ENCODE measurements at regions not wholly inside any gene's neighbourhood (a gene's known extent, or its start where the extent isn't known, plus 50 kb on each side); places are given as distances from the start of the nearest gene placed in this dataset.

DNA sequence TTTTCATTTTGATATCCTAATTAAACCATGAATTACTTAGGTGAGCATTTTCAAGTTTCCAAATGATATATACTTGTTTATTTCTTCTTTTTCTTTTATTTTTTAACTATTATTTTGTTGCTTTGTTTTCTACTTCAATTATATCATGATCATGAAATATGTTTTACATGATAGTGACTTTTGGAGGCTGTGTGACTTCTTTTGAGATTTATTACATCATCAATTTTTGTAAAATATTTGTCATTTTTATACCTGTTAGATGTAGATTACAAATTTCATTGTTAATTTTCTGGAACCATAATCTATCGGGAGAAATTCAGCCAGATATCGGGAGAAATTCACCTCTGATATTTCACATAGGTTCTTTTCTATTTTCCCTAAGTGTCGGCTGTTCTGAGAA is 228.6 kb downstream of the RAD51AP2 start:
- Histone ChIP-seq H3K27me3 (ENCODE audit: control insufficient read depth in 1 of 2, insufficient read depth in 2 of 2, low read length in 1 of 2) (no peaks in the 10 kb centered on the region), H3K4me1 (ENCODE audit: control insufficient read depth in 1 of 2, insufficient read depth in 2 of 2, low read length in 2 of 2) (no peaks in the 10 kb centered on the region), H3K27ac (ENCODE audit: low read depth in 1 of 2, low read length in 2 of 2) (no peak overlapping the region), H3K9me3 (ENCODE audit: control insufficient read depth, low read length) (no peaks in the 10 kb centered on the region), H3K4me3 (ENCODE audit: low read length in 2 of 2) (no peak overlapping the region), H3K36me3 (ENCODE audit: control insufficient read depth in 1 of 2, insufficient read depth in 2 of 2, low read length in 1 of 2) (no peaks in the 10 kb centered on the region)
- 76 to 87% methylated on average over 3 of the region's 3 CpGs for WGBS, 2 donors
- DNase-seq, result no peak
- intact Hi-C loops (cut with DNase I), result no loop called here
- no peak for ATAC-seq (ENCODE audit: low FRiP score)

DNA sequence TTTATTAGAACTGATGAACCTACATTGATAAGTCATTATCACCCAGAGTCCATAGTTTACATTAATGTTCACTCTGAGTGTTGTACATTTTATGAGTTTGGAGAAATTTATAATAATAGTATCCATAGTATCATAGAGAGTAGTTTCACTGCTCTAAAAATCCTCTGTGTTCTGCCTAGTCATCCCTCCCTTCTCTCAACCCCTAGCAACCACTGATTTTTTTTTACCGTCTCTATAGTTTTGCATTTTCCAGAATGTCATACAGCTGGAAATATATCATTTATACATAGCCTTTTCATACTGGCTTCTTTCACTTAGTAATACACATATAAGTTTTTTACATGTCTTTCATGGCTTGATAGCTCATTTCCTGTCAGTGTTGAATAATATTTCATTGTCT is 231.1 kb downstream of the RAD51AP2 start:
- H3K36me3 ChIP-seq (ENCODE audit: control insufficient read depth in 1 of 2, insufficient read depth in 2 of 2, low read length in 1 of 2), result no peaks in the 10 kb centered on the region
- no peak for ATAC-seq (ENCODE audit: low FRiP score)
- 39 to 43% methylated on average over 1 of the region's 1 CpG for WGBS, 2 donors
- no peak overlapping the region for H3K27ac ChIP-seq (ENCODE audit: low read depth in 1 of 2, low read length in 2 of 2)
- H3K27me3 ChIP-seq (ENCODE audit: control insufficient read depth in 1 of 2, insufficient read depth in 2 of 2, low read length in 1 of 2), result no peaks in the 10 kb centered on the region
- DNase-seq, result no peak
- H3K9me3 ChIP-seq (ENCODE audit: control insufficient read depth, low read length), result no peaks in the 10 kb centered on the region
- intact Hi-C loops (cut with DNase I), result no loop called here
- H3K4me3 ChIP-seq (ENCODE audit: low read length in 2 of 2), result no peak overlapping the region
- no peaks in the 10 kb centered on the region for H3K4me1 ChIP-seq (ENCODE audit: control insufficient read depth in 1 of 2, insufficient read depth in 2 of 2, low read length in 2 of 2)

DNA sequence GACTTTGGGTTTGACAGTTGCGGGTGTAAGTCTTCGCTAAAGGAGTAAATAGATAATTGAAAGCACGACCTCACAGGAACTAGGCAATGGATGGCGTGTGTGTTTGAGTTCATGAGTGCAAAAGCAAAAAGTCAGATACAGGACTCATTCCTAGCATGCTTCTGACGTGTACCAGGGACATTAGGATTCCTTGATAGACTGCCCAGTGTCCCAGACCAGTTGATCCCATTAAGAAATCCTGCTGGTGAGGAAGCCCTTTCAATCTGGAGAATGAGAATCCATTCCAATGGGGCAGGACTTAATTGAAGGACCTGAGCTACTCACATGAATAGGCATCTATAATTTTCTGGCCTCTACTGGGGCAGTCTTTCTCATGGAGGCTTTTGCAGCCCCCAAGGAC is 235.4 kb downstream of the RAD51AP2 start:
- WGBS, 2 donors, result 83 to 85% methylated on average over 5 of the region's 5 CpGs
- no peak overlapping the region for H3K4me3 ChIP-seq (ENCODE audit: low read length in 2 of 2)
- ATAC-seq (ENCODE audit: low FRiP score), result no peak

DNA sequence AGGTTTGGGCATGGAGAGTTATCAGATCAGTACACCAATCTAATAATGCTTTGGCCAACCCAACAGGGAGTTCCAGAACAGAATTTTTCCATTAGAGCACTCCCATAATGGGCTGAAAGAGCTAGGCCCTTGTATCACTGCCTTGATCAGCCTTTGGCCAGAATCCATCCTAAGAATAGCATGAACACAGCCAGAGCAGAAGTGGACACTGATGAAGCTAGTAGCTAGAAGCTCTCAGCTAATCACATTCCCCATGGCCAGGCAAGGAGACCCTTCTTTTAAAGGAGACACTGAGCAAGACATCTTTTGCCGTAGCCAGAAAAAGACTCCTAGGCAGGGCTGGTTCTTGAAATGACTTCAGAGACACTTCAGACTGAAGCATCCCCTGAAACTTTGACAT is 236.0 kb downstream of the RAD51AP2 start:
- intact Hi-C loops (cut with DNase I), result no loop called here
- H3K4me1 ChIP-seq (ENCODE audit: control insufficient read depth in 1 of 2, insufficient read depth in 2 of 2, low read length in 2 of 2), result no peaks in the 10 kb centered on the region
- no peak for ATAC-seq (ENCODE audit: low FRiP score)
- H3K4me3 ChIP-seq (ENCODE audit: low read length in 2 of 2), result no peak overlapping the region
- no peaks in the 10 kb centered on the region for H3K9me3 ChIP-seq (ENCODE audit: control insufficient read depth, low read length)
- 94 to 97% methylated on average over 1 of the region's 1 CpG for WGBS, 2 donors
- H3K27ac ChIP-seq (ENCODE audit: low read depth in 1 of 2, low read length in 2 of 2), result no peak overlapping the region
- no peaks in the 10 kb centered on the region for H3K36me3 ChIP-seq (ENCODE audit: control insufficient read depth in 1 of 2, insufficient read depth in 2 of 2, low read length in 1 of 2)
- DNase-seq, result no peak
- H3K27me3 ChIP-seq (ENCODE audit: control insufficient read depth in 1 of 2, insufficient read depth in 2 of 2, low read length in 1 of 2), result no peaks in the 10 kb centered on the region

More for the DNA sequence above, 235.4 kb downstream of the RAD51AP2 start:
- intact Hi-C loops (cut with DNase I), result no loop called here
- H3K27me3 ChIP-seq (ENCODE audit: control insufficient read depth in 1 of 2, insufficient read depth in 2 of 2, low read length in 1 of 2), result no peaks in the 10 kb centered on the region
- no peaks in the 10 kb centered on the region for H3K36me3 ChIP-seq (ENCODE audit: control insufficient read depth in 1 of 2, insufficient read depth in 2 of 2, low read length in 1 of 2)
- DNase-seq, result no peak
- H3K4me1 ChIP-seq (ENCODE audit: control insufficient read depth in 1 of 2, insufficient read depth in 2 of 2, low read length in 2 of 2), result no peaks in the 10 kb centered on the region
- H3K9me3 ChIP-seq (ENCODE audit: control insufficient read depth, low read length), result no peaks in the 10 kb centered on the region
- H3K27ac ChIP-seq (ENCODE audit: low read depth in 1 of 2, low read length in 2 of 2), result no peak overlapping the region

DNA sequence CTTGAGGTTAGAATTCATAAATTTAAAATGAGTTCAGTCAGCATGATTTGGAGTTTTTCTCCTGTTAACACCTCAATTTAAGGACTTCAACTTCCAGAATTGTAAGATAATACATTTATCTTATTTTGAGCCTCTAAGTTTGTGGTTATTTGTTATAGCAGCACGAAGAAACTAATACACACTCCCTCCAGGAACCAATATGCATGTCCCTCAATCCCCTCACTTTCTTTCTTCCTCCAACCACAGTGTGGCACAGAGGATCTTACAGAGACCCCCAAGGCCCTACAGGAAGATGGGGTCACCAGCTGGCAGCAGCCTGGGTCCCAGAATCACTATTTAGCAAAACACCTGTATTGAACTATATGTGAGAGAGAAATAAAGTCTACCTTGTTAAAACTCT is 242.0 kb downstream of the RAD51AP2 start:
- 81 to 85% methylated on average over 1 of the region's 1 CpG for WGBS, 2 donors
- no peaks in the 10 kb centered on the region for H3K9me3 ChIP-seq (ENCODE audit: control insufficient read depth, low read length)

DNA sequence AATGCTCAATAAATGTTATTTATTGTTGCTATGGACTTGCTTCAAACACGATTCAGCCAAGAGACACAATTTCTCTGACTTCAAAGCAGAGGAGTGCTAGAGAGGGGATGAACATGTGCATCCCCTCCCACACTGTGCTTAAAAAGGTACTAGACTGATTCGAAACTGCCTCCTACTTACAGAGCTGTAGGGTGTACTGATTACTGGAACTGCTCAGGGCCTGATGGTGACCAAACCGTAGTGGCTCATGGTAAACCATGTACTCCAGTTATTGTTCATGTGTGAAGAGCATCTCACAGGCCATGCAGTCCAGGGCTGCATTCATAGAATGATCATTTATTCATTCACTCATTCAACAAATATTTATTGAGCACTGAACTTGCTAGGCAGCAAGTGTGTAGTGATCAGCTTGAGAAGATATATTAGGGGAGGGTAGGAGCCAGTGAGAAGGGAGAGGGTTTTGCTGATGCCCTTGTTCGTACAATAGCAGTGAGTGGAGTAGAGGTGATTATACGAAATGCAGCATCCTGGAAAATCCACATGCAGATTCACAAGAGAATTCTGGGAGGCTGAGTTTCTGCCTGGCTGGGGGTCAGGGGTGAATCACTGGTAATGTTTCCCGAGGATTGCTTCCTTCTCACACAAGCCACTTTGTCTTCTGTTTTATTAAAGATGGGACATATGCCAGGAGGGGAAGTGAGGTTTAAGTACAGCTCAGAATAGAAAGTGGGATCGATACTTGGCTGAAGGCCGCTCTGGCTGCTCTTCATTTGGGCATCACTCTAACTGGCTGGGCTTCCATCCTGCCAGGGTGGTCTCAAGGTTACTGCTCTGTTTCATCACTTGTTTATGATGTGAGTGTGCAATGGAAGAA is 245.4 kb downstream of the RAD51AP2 start:
- intact Hi-C loops (cut with DNase I), result no loop called here
- no peak for ATAC-seq (ENCODE audit: low FRiP score)
- WGBS, 2 donors, result 62 to 68% methylated on average over 8 of the region's 8 CpGs

More for the DNA sequence above, 242.0 kb downstream of the RAD51AP2 start:
- ATAC-seq (ENCODE audit: low FRiP score) (no peak), DNase-seq (no peak)
- no peaks in the 10 kb centered on the region for H3K36me3 ChIP-seq (ENCODE audit: control insufficient read depth in 1 of 2, insufficient read depth in 2 of 2, low read length in 1 of 2)
- no peak overlapping the region for H3K27ac ChIP-seq (ENCODE audit: low read depth in 1 of 2, low read length in 2 of 2)
- no peak overlapping the region for H3K4me3 ChIP-seq (ENCODE audit: low read length in 2 of 2)
- no peaks in the 10 kb centered on the region for H3K4me1 ChIP-seq (ENCODE audit: control insufficient read depth in 1 of 2, insufficient read depth in 2 of 2, low read length in 2 of 2)
- intact Hi-C loops (cut with DNase I), result no loop called here
- H3K27me3 ChIP-seq (ENCODE audit: control insufficient read depth in 1 of 2, insufficient read depth in 2 of 2, low read length in 1 of 2), result no peaks in the 10 kb centered on the region

DNA sequence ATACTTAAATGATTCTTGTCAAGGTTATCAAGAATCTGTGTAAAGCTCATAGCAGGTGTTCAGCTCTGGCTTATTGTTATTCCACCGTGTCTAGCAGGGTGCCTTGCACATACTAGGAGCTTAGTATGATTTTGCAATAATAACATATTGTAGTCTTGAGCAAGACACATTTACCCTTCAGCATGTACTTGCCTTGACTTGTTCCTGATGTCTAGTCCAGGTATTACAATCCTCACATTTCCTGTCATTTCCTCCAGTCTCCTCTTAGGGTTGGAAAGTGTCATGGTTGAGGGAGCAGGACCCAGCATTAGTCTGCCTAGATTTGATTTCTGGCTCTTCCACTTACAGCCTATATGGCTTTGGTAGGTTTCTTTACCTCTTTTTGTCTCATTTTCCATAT is 246.1 kb downstream of the RAD51AP2 start:
- Histone ChIP-seq H3K9me3 (ENCODE audit: control insufficient read depth, low read length) (no peaks in the 10 kb centered on the region), H3K36me3 (ENCODE audit: control insufficient read depth in 1 of 2, insufficient read depth in 2 of 2, low read length in 1 of 2) (no peaks in the 10 kb centered on the region), H3K27me3 (ENCODE audit: control insufficient read depth in 1 of 2, insufficient read depth in 2 of 2, low read length in 1 of 2) (no peaks in the 10 kb centered on the region), H3K4me3 (ENCODE audit: low read length in 2 of 2) (no peak overlapping the region), H3K4me1 (ENCODE audit: control insufficient read depth in 1 of 2, insufficient read depth in 2 of 2, low read length in 2 of 2) (no peaks in the 10 kb centered on the region), H3K27ac (ENCODE audit: low read depth in 1 of 2, low read length in 2 of 2) (no peak overlapping the region)
- WGBS, 2 donors, result 81 to 96% methylated on average over 1 of the region's 1 CpG
- DNase-seq (no peak), ATAC-seq (ENCODE audit: low FRiP score) (no peak)
- intact Hi-C loops (cut with DNase I), result no loop called here

More for the DNA sequence above, 245.4 kb downstream of the RAD51AP2 start:
- H3K9me3 ChIP-seq (ENCODE audit: control insufficient read depth, low read length), result no peaks in the 10 kb centered on the region
- H3K4me3 ChIP-seq (ENCODE audit: low read length in 2 of 2), result no peak overlapping the region
- no peaks in the 10 kb centered on the region for H3K36me3 ChIP-seq (ENCODE audit: control insufficient read depth in 1 of 2, insufficient read depth in 2 of 2, low read length in 1 of 2)
- H3K27ac ChIP-seq (ENCODE audit: low read depth in 1 of 2, low read length in 2 of 2), result no peak overlapping the region
- no peaks in the 10 kb centered on the region for H3K4me1 ChIP-seq (ENCODE audit: control insufficient read depth in 1 of 2, insufficient read depth in 2 of 2, low read length in 2 of 2)
- no peak for DNase-seq
- H3K27me3 ChIP-seq (ENCODE audit: control insufficient read depth in 1 of 2, insufficient read depth in 2 of 2, low read length in 1 of 2), result no peaks in the 10 kb centered on the region

DNA sequence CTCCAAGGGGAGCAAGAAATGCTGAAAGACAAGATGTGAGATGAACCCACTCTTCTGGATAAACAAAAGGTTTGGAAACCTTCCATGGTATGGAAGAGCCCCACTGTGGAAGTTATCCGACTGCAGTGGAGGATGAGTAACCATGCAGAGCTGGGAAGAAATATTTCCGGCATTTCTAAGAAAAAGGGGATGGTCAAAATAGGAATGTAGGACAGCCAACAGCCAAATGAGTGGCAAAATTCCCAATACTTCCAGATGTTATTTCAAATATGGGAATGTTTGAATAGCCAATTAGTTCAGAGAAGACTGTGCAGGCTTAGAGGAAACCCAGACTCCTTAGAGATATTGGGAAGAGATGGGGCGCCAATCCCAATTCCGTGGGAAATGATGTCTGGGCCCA is 246.8 kb downstream of the RAD51AP2 start:
- DNase-seq (no peak), ATAC-seq (ENCODE audit: low FRiP score) (no peak)
- Histone ChIP-seq H3K4me1 (ENCODE audit: control insufficient read depth in 1 of 2, insufficient read depth in 2 of 2, low read length in 2 of 2) (no peaks in the 10 kb centered on the region), H3K9me3 (ENCODE audit: control insufficient read depth, low read length) (no peaks in the 10 kb centered on the region), H3K36me3 (ENCODE audit: control insufficient read depth in 1 of 2, insufficient read depth in 2 of 2, low read length in 1 of 2) (no peaks in the 10 kb centered on the region), H3K4me3 (ENCODE audit: low read length in 2 of 2) (no peak overlapping the region), H3K27me3 (ENCODE audit: control insufficient read depth in 1 of 2, insufficient read depth in 2 of 2, low read length in 1 of 2) (no peaks in the 10 kb centered on the region), H3K27ac (ENCODE audit: low read depth in 1 of 2, low read length in 2 of 2) (no peak overlapping the region)
- intact Hi-C loops (cut with DNase I), result no loop called here
- WGBS, 2 donors, result 85 to 88% methylated on average over 4 of the region's 4 CpGs

DNA sequence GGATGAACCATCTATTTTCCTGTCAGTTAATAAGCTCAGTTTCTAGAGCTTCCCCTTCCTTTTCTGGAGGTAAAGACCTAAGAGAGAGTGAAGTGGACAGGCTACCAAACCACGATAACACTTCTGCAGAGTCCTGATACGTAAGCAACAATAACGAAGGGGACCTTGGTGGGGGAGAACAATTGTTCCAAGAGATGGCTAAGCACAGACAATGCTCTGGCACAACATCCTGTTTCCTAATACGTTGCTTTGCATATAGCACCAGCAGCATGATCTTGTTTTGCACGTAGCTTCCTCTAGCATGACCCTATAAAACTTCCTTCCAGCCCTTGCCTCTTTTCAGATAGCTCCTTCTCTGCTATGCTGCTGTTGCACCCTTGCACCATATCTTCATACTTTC is 247.3 kb downstream of the RAD51AP2 start:
- 82 to 89% methylated on average over 5 of the region's 5 CpGs for WGBS, 2 donors
- H3K4me1 ChIP-seq (ENCODE audit: control insufficient read depth in 1 of 2, insufficient read depth in 2 of 2, low read length in 2 of 2), result no peaks in the 10 kb centered on the region
- no peak overlapping the region for H3K27ac ChIP-seq (ENCODE audit: low read depth in 1 of 2, low read length in 2 of 2)
- intact Hi-C loops (cut with DNase I), result no loop called here
- no peak overlapping the region for H3K4me3 ChIP-seq (ENCODE audit: low read length in 2 of 2)
- DNase-seq, result no peak
- H3K9me3 ChIP-seq (ENCODE audit: control insufficient read depth, low read length), result no peaks in the 10 kb centered on the region
- no peaks in the 10 kb centered on the region for H3K27me3 ChIP-seq (ENCODE audit: control insufficient read depth in 1 of 2, insufficient read depth in 2 of 2, low read length in 1 of 2)
- no peaks in the 10 kb centered on the region for H3K36me3 ChIP-seq (ENCODE audit: control insufficient read depth in 1 of 2, insufficient read depth in 2 of 2, low read length in 1 of 2)
- ATAC-seq (ENCODE audit: low FRiP score), result no peak

All from aorta (tissue), 5 donors.